Stomach (tissue), 4 donors: ENCODE measurements at regions not wholly inside any gene's neighbourhood (a gene's known extent, or its start where the extent isn't known, plus 50 kb on each side); places are given as distances from the start of the nearest gene placed in this dataset.

Experiments used
- EP300 ChIP-seq: sonication (generic); formaldehyde crosslinking; IDR thresholded peaks from one replicate; pipeline ENCODE4 v1.6.1; 2017; ENCODE audit warnings: antibody characterized with exemption
- POLR2A ChIP-seq, 4 donors: fragments of 450-650 bp; IDR thresholded peaks; one replicate each; pipeline ENCODE4 v1.6.1; 2016; ENCODE audit warnings: antibody characterized with exemption in 4 of 4, control low read depth in 2 of 4, mild to moderate bottlenecking in 1 of 4, moderate library complexity in 1 of 4
- POLR2AphosphoS5 ChIP-seq, 3 donors: sonication (generic); formaldehyde crosslinking; IDR thresholded peaks; one replicate each; pipeline ENCODE4 v1.6.1; 2016; ENCODE audit warnings: antibody characterized with exemption in 3 of 3
- TF ChIP-seq, protein P1 (sequence below), 7 experiments: fragments of 450-650 bp in 4 of 7; fragments of 200-600 bp in 3 of 7; sonication (generic) in 3 of 7; IDR thresholded peaks; one replicate each; pipeline ENCODE4 v1.5.1; 2016 to 2019; ENCODE audit warnings: antibody characterized with exemption in 7 of 7, control low read depth in 2 of 7, mild to moderate bottlenecking in 1 of 7

GRCh38 chr5:133749331-133749985, 137.1 kb upstream of the FSTL4 start:
- TF ChIP-seq POLR2A (IDR thresholded peaks at IDR 0.05) (no peak), EP300 (no peak), POLR2AphosphoS5 (IDR thresholded peaks at IDR 0.05) (no peak)
- TF ChIP-seq, protein P1, sequence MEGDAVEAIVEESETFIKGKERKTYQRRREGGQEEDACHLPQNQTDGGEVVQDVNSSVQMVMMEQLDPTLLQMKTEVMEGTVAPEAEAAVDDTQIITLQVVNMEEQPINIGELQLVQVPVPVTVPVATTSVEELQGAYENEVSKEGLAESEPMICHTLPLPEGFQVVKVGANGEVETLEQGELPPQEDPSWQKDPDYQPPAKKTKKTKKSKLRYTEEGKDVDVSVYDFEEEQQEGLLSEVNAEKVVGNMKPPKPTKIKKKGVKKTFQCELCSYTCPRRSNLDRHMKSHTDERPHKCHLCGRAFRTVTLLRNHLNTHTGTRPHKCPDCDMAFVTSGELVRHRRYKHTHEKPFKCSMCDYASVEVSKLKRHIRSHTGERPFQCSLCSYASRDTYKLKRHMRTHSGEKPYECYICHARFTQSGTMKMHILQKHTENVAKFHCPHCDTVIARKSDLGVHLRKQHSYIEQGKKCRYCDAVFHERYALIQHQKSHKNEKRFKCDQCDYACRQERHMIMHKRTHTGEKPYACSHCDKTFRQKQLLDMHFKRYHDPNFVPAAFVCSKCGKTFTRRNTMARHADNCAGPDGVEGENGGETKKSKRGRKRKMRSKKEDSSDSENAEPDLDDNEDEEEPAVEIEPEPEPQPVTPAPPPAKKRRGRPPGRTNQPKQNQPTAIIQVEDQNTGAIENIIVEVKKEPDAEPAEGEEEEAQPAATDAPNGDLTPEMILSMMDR (IDR thresholded peaks at IDR 0.05), result no peak
